ENCODE measurements at regions not wholly inside any gene's neighbourhood (a gene's known extent, or its start where the extent isn't known, plus 50 kb on each side); places are given as distances from the start of the nearest gene placed in this dataset.

DNA sequence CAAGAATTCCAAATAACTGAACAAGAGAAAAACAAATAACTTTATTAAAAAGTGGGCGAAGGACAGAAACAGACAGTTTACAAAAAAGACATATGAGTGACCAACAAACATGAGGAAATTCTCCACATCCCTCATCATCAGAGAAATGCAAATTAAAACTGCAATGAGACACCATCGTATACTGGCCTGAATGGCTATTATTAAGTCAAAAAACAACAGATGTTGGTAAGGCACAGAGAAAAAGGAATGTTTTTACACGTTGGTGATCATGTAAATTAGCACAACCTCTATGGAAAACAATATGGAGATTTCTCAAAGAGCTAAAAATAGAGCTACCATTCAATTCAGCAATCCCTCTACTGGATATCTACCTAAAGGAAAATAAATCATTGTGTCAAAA, 1260.4 kb upstream of the ALCAM start:
- Histone ChIP-seq H3K4me1 (no peaks in the 10 kb centered on the region), H3K9me3 (ENCODE audit: low read depth) (no peaks in the 10 kb centered on the region), H3K36me3 (no peaks in the 10 kb centered on the region), H3K27ac (no peak overlapping the region), H2AFZ (replicated peaks) (no peak overlapping the region), H3F3A (ENCODE audit: low read depth) (no peaks in the 10 kb centered on the region), H3K9ac (no peak overlapping the region), H3K4me3 (no peak overlapping the region), H3K4me2 (no peak overlapping the region), H3K27me3 (no peaks in the 10 kb centered on the region), H3K79me2 (ENCODE audit: low read depth) (no peaks in the 10 kb centered on the region), H4K20me1 (ENCODE audit: low read depth) (no peaks in the 10 kb centered on the region)
- Mint-ChIP-seq H3K27ac (no peak overlapping the region), H3K4me3 (no peak overlapping the region), H3K4me1 (no peaks in the 10 kb centered on the region), H3K27me3 (ENCODE audit: insufficient read depth, low read depth) (no peaks in the 10 kb centered on the region), H3K36me3 (no peaks in the 10 kb centered on the region), H3K9me3 (no peaks in the 10 kb centered on the region)
- no peak for DNase-seq (ENCODE audit: low spot score)
- TF ChIP-seq EZH2 (IDR thresholded peaks at IDR 0.05) (no peak), EZH2phosphoT487 (IDR thresholded peaks at IDR 0.05) (no peak)
- TF ChIP-seq, protein P1, sequence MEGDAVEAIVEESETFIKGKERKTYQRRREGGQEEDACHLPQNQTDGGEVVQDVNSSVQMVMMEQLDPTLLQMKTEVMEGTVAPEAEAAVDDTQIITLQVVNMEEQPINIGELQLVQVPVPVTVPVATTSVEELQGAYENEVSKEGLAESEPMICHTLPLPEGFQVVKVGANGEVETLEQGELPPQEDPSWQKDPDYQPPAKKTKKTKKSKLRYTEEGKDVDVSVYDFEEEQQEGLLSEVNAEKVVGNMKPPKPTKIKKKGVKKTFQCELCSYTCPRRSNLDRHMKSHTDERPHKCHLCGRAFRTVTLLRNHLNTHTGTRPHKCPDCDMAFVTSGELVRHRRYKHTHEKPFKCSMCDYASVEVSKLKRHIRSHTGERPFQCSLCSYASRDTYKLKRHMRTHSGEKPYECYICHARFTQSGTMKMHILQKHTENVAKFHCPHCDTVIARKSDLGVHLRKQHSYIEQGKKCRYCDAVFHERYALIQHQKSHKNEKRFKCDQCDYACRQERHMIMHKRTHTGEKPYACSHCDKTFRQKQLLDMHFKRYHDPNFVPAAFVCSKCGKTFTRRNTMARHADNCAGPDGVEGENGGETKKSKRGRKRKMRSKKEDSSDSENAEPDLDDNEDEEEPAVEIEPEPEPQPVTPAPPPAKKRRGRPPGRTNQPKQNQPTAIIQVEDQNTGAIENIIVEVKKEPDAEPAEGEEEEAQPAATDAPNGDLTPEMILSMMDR (IDR thresholded peaks at IDR 0.05) = no peak

DNA sequence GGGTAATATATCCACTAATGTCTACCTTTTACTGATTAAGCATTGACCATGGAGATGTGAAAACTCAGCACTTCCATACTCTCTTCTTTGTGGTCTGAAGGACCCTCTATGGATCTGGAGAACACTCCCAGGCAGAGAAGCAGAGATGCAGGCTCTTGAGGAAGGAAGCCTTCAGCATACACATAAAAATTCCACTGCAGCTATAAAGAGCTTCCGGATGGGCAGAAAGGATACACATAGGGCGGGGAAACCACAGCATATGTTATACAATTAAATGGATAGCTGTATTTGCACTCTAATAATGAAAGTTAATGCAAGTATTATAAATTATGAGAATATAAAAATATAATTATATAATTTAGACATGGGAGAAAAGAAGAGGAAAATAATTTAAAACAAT, 1258.2 kb upstream of the ALCAM start:
- H3K36me3 Mint-ChIP-seq = no peaks in the 10 kb centered on the region
- no peak overlapping the region for H3K4me3 ChIP-seq
- H3F3A ChIP-seq (ENCODE audit: low read depth) = no peaks in the 10 kb centered on the region
- H3K27ac ChIP-seq = no peak overlapping the region
- DNase-seq (ENCODE audit: low spot score) = no peak
- no peaks in the 10 kb centered on the region for H3K36me3 ChIP-seq
- H3K4me2 ChIP-seq = no peak overlapping the region
- no peaks in the 10 kb centered on the region for H3K4me1 Mint-ChIP-seq
- H4K20me1 ChIP-seq (ENCODE audit: low read depth) = no peaks in the 10 kb centered on the region
- no peaks in the 10 kb centered on the region for H3K27me3 Mint-ChIP-seq (ENCODE audit: insufficient read depth, low read depth)
- H3K79me2 ChIP-seq (ENCODE audit: low read depth) = no peaks in the 10 kb centered on the region
- no peak overlapping the region for H2AFZ ChIP-seq (replicated peaks)
- H3K9me3 Mint-ChIP-seq = no peaks in the 10 kb centered on the region
- no peak overlapping the region for H3K4me3 Mint-ChIP-seq
- H3K27me3 ChIP-seq = no peaks in the 10 kb centered on the region
- no peak overlapping the region for H3K27ac Mint-ChIP-seq
- TF ChIP-seq, protein P1 (IDR thresholded peaks at IDR 0.05) = no peak
- no peak for TF ChIP-seq EZH2phosphoT487 (IDR thresholded peaks at IDR 0.05)
- TF ChIP-seq EZH2 (IDR thresholded peaks at IDR 0.05) = no peak
- H3K9ac ChIP-seq = no peak overlapping the region
- H3K4me1 ChIP-seq = no peaks in the 10 kb centered on the region
- H3K9me3 ChIP-seq (ENCODE audit: low read depth) = no peaks in the 10 kb centered on the region

DNA sequence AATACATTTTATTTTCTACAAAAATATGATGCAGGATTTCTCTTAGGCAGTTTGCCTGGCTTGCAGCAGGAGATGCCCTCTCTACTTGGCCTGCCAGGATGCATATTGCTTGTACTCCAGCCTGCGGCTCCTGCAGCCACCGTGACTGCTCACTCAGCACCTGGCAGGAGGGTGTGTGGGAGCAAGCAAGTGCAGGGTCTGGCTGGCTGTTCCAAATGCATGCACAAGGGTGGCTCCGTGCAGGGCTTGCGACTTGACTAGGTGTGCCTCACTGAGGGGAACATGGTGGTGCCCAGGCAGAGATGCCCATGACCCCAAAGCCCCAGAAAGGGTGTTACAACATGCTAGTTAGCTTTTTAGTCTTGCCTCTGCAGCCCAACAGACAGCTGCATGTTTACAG, 1240.2 kb upstream of the ALCAM start:
- no peak overlapping the region for H3K4me3 Mint-ChIP-seq
- Histone ChIP-seq H3K9ac (no peak overlapping the region), H2AFZ (replicated peaks) (no peak overlapping the region), H4K20me1 (ENCODE audit: low read depth) (no peaks in the 10 kb centered on the region), H3K4me3 (no peak overlapping the region), H3K27ac (no peak overlapping the region), H3K36me3 (no peaks in the 10 kb centered on the region), H3K9me3 (ENCODE audit: low read depth) (no peaks in the 10 kb centered on the region), H3K27me3 (no peaks in the 10 kb centered on the region), H3F3A (ENCODE audit: low read depth) (no peaks in the 10 kb centered on the region), H3K4me1 (no peaks in the 10 kb centered on the region), H3K4me2 (no peak overlapping the region), H3K79me2 (ENCODE audit: low read depth) (no peaks in the 10 kb centered on the region)
- H3K4me1 Mint-ChIP-seq = no peaks in the 10 kb centered on the region
- H3K9me3 Mint-ChIP-seq = peaks cover 9% of the 10 kb centered on the region
- TF ChIP-seq EZH2phosphoT487 (IDR thresholded peaks at IDR 0.05) (no peak), EZH2 (IDR thresholded peaks at IDR 0.05) (no peak)
- TF ChIP-seq, protein P1 (IDR thresholded peaks at IDR 0.05) = no peak
- peaks cover 4% of the 10 kb centered on the region for H3K27me3 Mint-ChIP-seq (ENCODE audit: insufficient read depth, low read depth)
- DNase-seq (ENCODE audit: low spot score) = no peak
- no peaks in the 10 kb centered on the region for H3K36me3 Mint-ChIP-seq
- H3K27ac Mint-ChIP-seq = no peak overlapping the region

Measured in neural progenitor cell (in vitro differentiated cells).